ENCODE measurements at regions not wholly inside any gene's neighbourhood (a gene's known extent, or its start where the extent isn't known, plus 50 kb on each side); places are given as distances from the start of the nearest gene placed in this dataset.
A peak's percentile ranks its signal among the peaks of the same experiment; 100 is the strongest.

DNA sequence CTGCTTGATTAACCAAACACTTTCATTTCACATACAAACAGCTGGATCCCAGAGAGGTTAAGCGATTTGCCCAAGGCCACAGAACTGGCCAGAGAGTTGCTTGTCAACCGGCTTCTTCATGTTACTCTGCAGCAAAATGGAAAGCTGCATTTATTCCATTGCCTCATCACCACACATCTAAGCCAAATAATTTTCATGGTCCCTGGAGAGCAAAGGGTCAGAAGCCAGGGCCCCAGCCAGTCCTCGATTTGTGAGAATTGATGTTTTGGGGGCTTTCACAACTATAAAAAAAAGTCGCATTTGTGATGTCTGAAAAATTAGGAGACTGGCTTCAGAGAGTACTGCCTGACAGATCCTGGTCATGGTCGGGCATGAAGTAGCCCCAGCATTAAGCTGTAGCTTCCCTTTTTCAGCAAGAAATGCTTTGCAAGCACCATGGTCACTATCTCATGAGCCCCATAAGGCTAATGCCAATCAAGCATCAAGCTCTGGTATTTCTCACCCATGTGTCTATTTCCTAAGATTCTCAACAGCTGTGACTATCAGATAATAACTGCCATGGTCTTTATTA is 95.8 kb downstream of the BANF2 start:
- POLR2A ChIA-PET (ENCODE audit: partially characterized antibody) = no interaction called here
- Histone ChIP-seq H3K36me3 (ENCODE audit: control insufficient read depth in 2 of 4, insufficient read depth in 4 of 4, low read length in 3 of 4) (no peaks in the 10 kb centered on the region; a peak in 1 of 8 replicates), H3K23me2 (ENCODE audit: low read depth, low read length) (no peaks in the 10 kb centered on the region), H2BK5ac (ENCODE audit: low read depth, low read length) (no peak overlapping the region), H3K4me2 (ENCODE audit: insufficient read depth in 1 of 2, low read depth in 2 of 2, low read length in 2 of 2) (no peak overlapping the region), H3K79me2 (ENCODE audit: control insufficient read depth in 1 of 2, insufficient read depth in 2 of 2, low read length in 2 of 2) (no peaks in the 10 kb centered on the region), H4K20me1 (replicated peaks in 1 of 2; ENCODE audit: control insufficient read depth in 1 of 2, insufficient read depth in 2 of 2, low read length in 2 of 2) (no peaks in the 10 kb centered on the region), H3K27ac (ENCODE audit: low read depth, low read length) (no peak overlapping the region), H2BK20ac (ENCODE audit: low read length) (no peak overlapping the region), H3K79me1 (ENCODE audit: low read depth, low read length) (no peaks in the 10 kb centered on the region), H3K4me1 (replicated peaks in 1 of 4; ENCODE audit: control insufficient read depth in 3 of 4, insufficient read depth in 4 of 4, low read length in 3 of 4) (no peaks in the 10 kb centered on the region), H2AK5ac (ENCODE audit: low read depth, low read length) (no peak overlapping the region), H3K56ac (replicated peaks; ENCODE audit: insufficient read length, low read depth, low read length) (no peak overlapping the region), H3K18ac (ENCODE audit: extremely low read depth, low read length) (no peak overlapping the region), H4K5ac (ENCODE audit: insufficient read length, low read depth, low read length) (no peak overlapping the region), H3K4ac (replicated peaks; ENCODE audit: insufficient read length, low read depth, low read length) (peak overlapping the region; percentile 49), H3K9ac (replicated peaks in 1 of 4; ENCODE audit: extremely low read depth in 1 of 4, low read depth in 3 of 4, low read length in 3 of 4) (no peak overlapping the region), H4K91ac (replicated peaks; ENCODE audit: insufficient read length, low read length) (no peak overlapping the region), H3K27me3 (replicated peaks in 1 of 4; ENCODE audit: control insufficient read depth in 3 of 4, extremely low read depth in 1 of 4, insufficient read depth in 3 of 4, low read length in 3 of 4) (no peaks in the 10 kb centered on the region), H2AFZ (ENCODE audit: low read length) (no peak overlapping the region), H2BK12ac (ENCODE audit: low read depth, low read length) (no peak overlapping the region), H3K9me3 (ENCODE audit: insufficient read depth in 2 of 2, low read depth in 1 of 2, low read length in 1 of 2) (peaks cover 0 to 3% of the 10 kb centered on the region in 2 experiments; a peak in 2 of 4 replicates), H3K4me3 (ENCODE audit: extremely low read depth in 1 of 4, insufficient read depth in 2 of 4, low read depth in 3 of 4, low read length in 4 of 4) (no peak overlapping the region), H3K23ac (ENCODE audit: insufficient read length) (no peak overlapping the region), H2BK15ac (ENCODE audit: low read length) (no peak overlapping the region), H2BK120ac (replicated peaks; ENCODE audit: low read depth, low read length) (no peak overlapping the region), H4K8ac (ENCODE audit: extremely low read depth, insufficient read depth, low read length) (no peak overlapping the region), H3K14ac (ENCODE audit: insufficient read length) (no peak overlapping the region)
- 82% methylated on average over 5 of the region's 5 CpGs; no CpG with 5 or more reads in 1 of the 2 experiments for WGBS, 2 experiments (ENCODE audit: extremely low coverage in 1 of 2, insufficient coverage in 1 of 2, insufficient read length in 1 of 2, insufficient replicate concordance in 2 of 2, low coverage in 1 of 2, low lambda C conversion rate in 2 of 2, missing lambda C conversion rate in 1 of 2)
- CTCF ChIA-PET (ENCODE audit: partially characterized antibody) = interaction anchor here (1.0 to 1.3 kb wide), 3 partner anchors 11 to 102 kb away, joined by 3 to 5 read pairs (median 3); no protein-coding TSS in a partner anchor
- DNase-seq (ENCODE audit: low read depth in 1 of 2, low spot score in 2 of 2) (no peak), FAIRE-seq (no peak)
- TF ChIP-seq RNF2 (IDR thresholded peaks at IDR 0.05; ENCODE audit: borderline replicate concordance, low read depth, low read length, missing control alignments, poor library complexity, severe bottlenecking) (no peak), SIN3A (conservative IDR thresholded peaks at IDR 0.05 in 1 of 2, IDR thresholded peaks at IDR 0.05 in 1 of 2; ENCODE audit: low read depth in 1 of 2, low read length in 2 of 2) (no peak), KDM4A (IDR thresholded peaks at IDR 0.05; ENCODE audit: low read depth, low read length, severe bottlenecking) (no peak), GABPA (IDR thresholded peaks at IDR 0.05; ENCODE audit: borderline replicate concordance, insufficient read depth, low read length) (no peak), KDM5A (IDR thresholded peaks at IDR 0.05; ENCODE audit: low read length) (no peak), ZNF274 (IDR thresholded peaks at IDR 0.05; ENCODE audit: borderline replicate concordance, extremely low read depth, low read length) (no peak), CBX5 (IDR thresholded peaks at IDR 0.05; ENCODE audit: low read depth, low read length) (no peak), NANOG (IDR thresholded peaks at IDR 0.05; ENCODE audit: insufficient read depth, low read depth, low read length, poor library complexity, severe bottlenecking) (no peak), MAFK (IDR thresholded peaks at IDR 0.05; ENCODE audit: low read depth, low read length) (no peak), POLR2AphosphoS5 (IDR thresholded peaks at IDR 0.05; ENCODE audit: low read depth, low read length) (no peak), JUN (IDR thresholded peaks at IDR 0.05; ENCODE audit: low read depth, low read length) (no peak)
- TF ChIP-seq, protein P1, sequence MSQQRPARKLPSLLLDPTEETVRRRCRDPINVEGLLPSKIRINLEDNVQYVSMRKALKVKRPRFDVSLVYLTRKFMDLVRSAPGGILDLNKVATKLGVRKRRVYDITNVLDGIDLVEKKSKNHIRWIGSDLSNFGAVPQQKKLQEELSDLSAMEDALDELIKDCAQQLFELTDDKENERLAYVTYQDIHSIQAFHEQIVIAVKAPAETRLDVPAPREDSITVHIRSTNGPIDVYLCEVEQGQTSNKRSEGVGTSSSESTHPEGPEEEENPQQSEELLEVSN (IDR thresholded peaks at IDR 0.05) = no peak

Measured in H1 (cell line).